ENCODE measurements at regions not wholly inside any gene's neighbourhood (a gene's known extent, or its start where the extent isn't known, plus 50 kb on each side); places are given as distances from the start of the nearest gene placed in this dataset.
A peak's percentile ranks its signal among the peaks of the same experiment; 100 is the strongest.

DNA sequence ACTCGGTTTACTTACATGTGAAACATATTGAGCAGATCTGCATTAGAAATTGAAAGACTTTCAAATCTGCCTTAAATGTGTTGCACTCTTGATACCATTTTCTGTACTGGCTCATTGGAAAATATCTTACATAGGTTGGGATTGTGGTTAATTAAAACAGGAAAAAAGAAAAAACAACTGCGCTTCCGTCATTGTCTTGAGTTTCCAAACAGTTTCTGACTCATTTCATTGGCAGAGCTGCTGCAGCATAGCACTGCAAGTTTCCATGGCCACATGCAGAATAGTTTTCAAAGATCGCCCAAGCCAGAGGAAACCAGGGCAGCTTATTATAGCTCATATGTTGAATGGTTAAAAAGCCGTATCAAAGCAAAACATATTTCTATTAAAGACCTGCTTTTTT, 446.6 kb upstream of the BCHE start:
- Mint-ChIP-seq H3K4me1 (peaks cover 12% of the 10 kb centered on the region), H3K4me3 (no peak overlapping the region), H3K27me3 (ENCODE audit: low read depth) (peaks cover 3% of the 10 kb centered on the region), H3K36me3 (no peaks in the 10 kb centered on the region), H3K27ac (no peak overlapping the region), H3K9me3 (no peaks in the 10 kb centered on the region)
- TF ChIP-seq, protein P1, sequence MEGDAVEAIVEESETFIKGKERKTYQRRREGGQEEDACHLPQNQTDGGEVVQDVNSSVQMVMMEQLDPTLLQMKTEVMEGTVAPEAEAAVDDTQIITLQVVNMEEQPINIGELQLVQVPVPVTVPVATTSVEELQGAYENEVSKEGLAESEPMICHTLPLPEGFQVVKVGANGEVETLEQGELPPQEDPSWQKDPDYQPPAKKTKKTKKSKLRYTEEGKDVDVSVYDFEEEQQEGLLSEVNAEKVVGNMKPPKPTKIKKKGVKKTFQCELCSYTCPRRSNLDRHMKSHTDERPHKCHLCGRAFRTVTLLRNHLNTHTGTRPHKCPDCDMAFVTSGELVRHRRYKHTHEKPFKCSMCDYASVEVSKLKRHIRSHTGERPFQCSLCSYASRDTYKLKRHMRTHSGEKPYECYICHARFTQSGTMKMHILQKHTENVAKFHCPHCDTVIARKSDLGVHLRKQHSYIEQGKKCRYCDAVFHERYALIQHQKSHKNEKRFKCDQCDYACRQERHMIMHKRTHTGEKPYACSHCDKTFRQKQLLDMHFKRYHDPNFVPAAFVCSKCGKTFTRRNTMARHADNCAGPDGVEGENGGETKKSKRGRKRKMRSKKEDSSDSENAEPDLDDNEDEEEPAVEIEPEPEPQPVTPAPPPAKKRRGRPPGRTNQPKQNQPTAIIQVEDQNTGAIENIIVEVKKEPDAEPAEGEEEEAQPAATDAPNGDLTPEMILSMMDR (IDR thresholded peaks at IDR 0.05; ENCODE audit: unreplicated experiment): no peak
- no peak for DNase-seq (ENCODE audit: low spot score in 2 of 2, unreplicated experiment in 2 of 2)

DNA sequence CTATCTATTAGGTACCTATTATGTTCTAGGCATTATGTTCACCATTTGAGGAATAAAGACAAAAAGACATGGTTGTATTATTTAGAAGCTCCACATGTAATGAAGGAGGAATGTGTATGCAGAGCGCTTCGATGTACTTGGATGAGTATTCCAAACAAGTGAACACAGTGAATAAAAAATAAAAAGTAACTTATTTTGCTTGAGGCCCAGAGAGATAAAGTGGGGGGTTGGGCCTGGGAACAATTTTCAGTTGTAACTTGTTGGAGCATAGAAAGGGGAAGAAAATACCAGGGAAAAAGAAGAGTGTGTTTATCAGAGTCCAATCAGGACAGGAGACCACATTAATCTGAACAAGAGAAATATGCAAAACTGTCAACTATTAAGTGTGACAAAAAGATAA, 445.7 kb upstream of the BCHE start:
- no peak for DNase-seq (ENCODE audit: low spot score in 2 of 2, unreplicated experiment in 2 of 2)
- H3K27me3 Mint-ChIP-seq (ENCODE audit: low read depth): peaks cover 3% of the 10 kb centered on the region
- H3K36me3 Mint-ChIP-seq: no peaks in the 10 kb centered on the region
- peaks cover 12% of the 10 kb centered on the region for H3K4me1 Mint-ChIP-seq
- H3K27ac Mint-ChIP-seq: no peak overlapping the region
- H3K4me3 Mint-ChIP-seq: no peak overlapping the region
- H3K9me3 Mint-ChIP-seq: peaks cover 3% of the 10 kb centered on the region
- TF ChIP-seq, protein P1 (IDR thresholded peaks at IDR 0.05; ENCODE audit: unreplicated experiment): no peak

DNA sequence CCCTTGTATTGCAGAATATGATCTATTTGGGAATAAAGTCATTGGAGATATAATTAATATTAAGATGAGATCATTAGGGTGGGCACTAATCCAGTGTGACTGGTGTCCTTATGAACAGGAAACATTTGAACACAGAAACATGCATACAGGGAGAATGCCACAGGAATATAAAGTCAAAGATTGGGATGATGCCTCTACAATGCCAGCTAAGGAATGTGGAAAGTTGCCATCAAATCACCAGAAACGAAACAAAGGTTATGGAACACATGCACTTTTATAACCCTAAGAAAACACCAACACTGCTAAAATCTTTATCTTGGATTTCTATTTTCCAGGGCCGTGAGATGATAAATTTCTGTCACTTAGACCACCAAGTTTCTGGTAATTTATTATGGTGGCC, 442.4 kb upstream of the BCHE start:
- Mint-ChIP-seq H3K4me3 (no peak overlapping the region), H3K4me1 (peaks cover 18% of the 10 kb centered on the region), H3K9me3 (peaks cover 3% of the 10 kb centered on the region), H3K27ac (no peak overlapping the region), H3K36me3 (no peaks in the 10 kb centered on the region), H3K27me3 (ENCODE audit: low read depth) (peaks cover 3% of the 10 kb centered on the region)
- TF ChIP-seq, protein P1 (IDR thresholded peaks at IDR 0.05; ENCODE audit: unreplicated experiment): no peak
- no peak for DNase-seq (ENCODE audit: low spot score in 2 of 2, unreplicated experiment in 2 of 2)

DNA sequence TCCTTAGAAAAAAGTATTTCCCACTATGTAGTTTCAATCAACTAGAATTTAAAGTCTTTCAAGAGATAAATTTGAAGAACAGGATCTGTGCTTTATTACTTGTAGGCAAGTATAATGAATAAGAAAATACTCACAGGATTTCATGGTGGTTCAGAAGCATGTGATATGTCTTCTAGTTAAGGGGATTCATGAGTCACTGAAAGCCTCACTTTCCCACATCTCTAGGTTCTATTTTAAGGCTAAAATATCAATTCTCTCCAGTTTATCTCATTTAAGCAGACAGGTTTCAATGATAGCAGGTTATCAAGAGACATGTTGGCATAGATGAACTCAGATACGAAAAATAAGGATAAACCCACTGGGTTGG, 437.8 kb upstream of the BCHE start:
- Mint-ChIP-seq H3K27ac (peak overlapping the region; percentile 5), H3K27me3 (ENCODE audit: low read depth) (no peaks in the 10 kb centered on the region), H3K4me3 (no peak overlapping the region), H3K4me1 (peaks cover 14% of the 10 kb centered on the region), H3K36me3 (no peaks in the 10 kb centered on the region), H3K9me3 (peaks cover 3% of the 10 kb centered on the region)
- DNase-seq (ENCODE audit: low spot score in 2 of 2, unreplicated experiment in 2 of 2): no peak
- TF ChIP-seq, protein P1 (IDR thresholded peaks at IDR 0.05; ENCODE audit: unreplicated experiment): no peak

GRCh38 chr3:166274351-166275023, 437.3 kb upstream of the BCHE start:
- Mint-ChIP-seq H3K27me3 (ENCODE audit: low read depth) (no peaks in the 10 kb centered on the region), H3K4me3 (no peak overlapping the region), H3K9me3 (peaks cover 3% of the 10 kb centered on the region), H3K36me3 (no peaks in the 10 kb centered on the region), H3K27ac (peak overlapping the region; percentile 5), H3K4me1 (peaks cover 14% of the 10 kb centered on the region)
- DNase-seq (ENCODE audit: low spot score in 2 of 2, unreplicated experiment in 2 of 2): no peak
- TF ChIP-seq, protein P1 (IDR thresholded peaks at IDR 0.05; ENCODE audit: unreplicated experiment): no peak

DNA sequence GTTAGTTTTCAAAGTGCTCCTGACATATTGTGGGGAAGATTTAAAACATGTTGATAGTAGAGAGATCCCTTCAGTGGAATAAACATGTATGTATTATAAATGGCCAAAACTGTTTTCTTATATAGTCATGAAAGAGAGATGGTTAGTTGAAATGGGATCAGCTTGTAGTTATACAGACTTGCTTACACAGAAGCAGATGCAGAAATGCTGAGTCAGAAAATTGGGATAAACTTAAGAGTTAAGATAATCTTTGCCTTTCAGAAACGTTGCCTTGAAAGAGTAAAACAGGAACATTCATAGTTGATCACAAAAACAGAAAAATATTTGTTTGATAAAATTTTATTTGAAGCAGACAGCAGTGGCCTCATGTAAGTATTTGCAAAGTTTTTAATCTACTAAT, 433.2 kb upstream of the BCHE start:
- H3K4me1 Mint-ChIP-seq: peaks cover 14% of the 10 kb centered on the region
- H3K27me3 Mint-ChIP-seq (ENCODE audit: low read depth): no peaks in the 10 kb centered on the region
- no peaks in the 10 kb centered on the region for H3K36me3 Mint-ChIP-seq
- H3K4me3 Mint-ChIP-seq: no peak overlapping the region
- DNase-seq (ENCODE audit: low spot score in 2 of 2, unreplicated experiment in 2 of 2): no peak
- no peaks in the 10 kb centered on the region for H3K9me3 Mint-ChIP-seq
- no peak overlapping the region for H3K27ac Mint-ChIP-seq
- TF ChIP-seq, protein P1 (IDR thresholded peaks at IDR 0.05; ENCODE audit: unreplicated experiment): no peak
